Omental fat pad (tissue), 3 donors: ENCODE measurements at regions not wholly inside any gene's neighbourhood (a gene's known extent, or its start where the extent isn't known, plus 50 kb on each side); places are given as distances from the start of the nearest gene placed in this dataset.

Experiments
- ATAC-seq: fragments of 150-250 bp; one replicate; pipeline ENCODE4 v1.9.1; 2016; ENCODE audit warnings: mild to moderate bottlenecking, moderate library complexity; ENCODE audit not compliant: low FRiP score
- DNase-seq: peaks from one replicate; pipeline ENCODE4 v3.0.0-alpha.2; 2019; ENCODE audit warnings: low spot score
- CTCF ChIP-seq, 3 donors: fragments of 450-650 bp; IDR thresholded peaks; one replicate each; pipeline ENCODE4 v1.5.1; 2016 to 2017; ENCODE audit warnings: antibody characterized with exemption in 3 of 3, mild to moderate bottlenecking in 3 of 3, moderate library complexity in 2 of 3

- no peak for ATAC-seq
- no peak for TF ChIP-seq CTCF (IDR thresholded peaks at IDR 0.05)
These were observed 325.5 kb downstream of the EN1 start for GRCh38 chr2:118521960-118522359.

GRCh38 chr2:118521272-118521671 lies 326.2 kb downstream of the EN1 start:
- DNase-seq (no peak), ATAC-seq (no peak)
- TF ChIP-seq CTCF (IDR thresholded peaks at IDR 0.05), result no peak

More at GRCh38 chr2:118521960-118522359, 325.5 kb downstream of the EN1 start:
- no peak for DNase-seq

GRCh38 chr2:118520246-118520645 lies 327.2 kb downstream of the EN1 start:
- no peak for ATAC-seq
- no peak for DNase-seq
- no peak for TF ChIP-seq CTCF (IDR thresholded peaks at IDR 0.05)

GRCh38 chr2:118519511-118519910 lies 327.9 kb downstream of the EN1 start:
- no peak for DNase-seq
- no peak for ATAC-seq
- TF ChIP-seq CTCF (IDR thresholded peaks at IDR 0.05), result no peak

- DNase-seq, result no peak
- no peak for ATAC-seq
- no peak for TF ChIP-seq CTCF (IDR thresholded peaks at IDR 0.05)
These were observed 336.6 kb downstream of the EN1 start for GRCh38 chr2:118510807-118511206.

GRCh38 chr2:118509319-118510004 lies 338.0 kb downstream of the EN1 start:
- ATAC-seq, result no peak
- TF ChIP-seq CTCF (IDR thresholded peaks at IDR 0.05), result no peak
- DNase-seq, result no peak

GRCh38 chr2:118508282-118508681 lies 339.2 kb downstream of the EN1 start:
- DNase-seq, result no peak
- no peak for TF ChIP-seq CTCF (IDR thresholded peaks at IDR 0.05)
- no peak for ATAC-seq
